AG08395 (cell line): ENCODE measurements at regions not wholly inside any gene's neighbourhood (a gene's known extent, or its start where the extent isn't known, plus 50 kb on each side); places are given as distances from the start of the nearest gene placed in this dataset.
A peak's percentile ranks its signal among the peaks of the same experiment; 100 is the strongest.

ENCODE experiments used
- DNase-seq: peaks from one replicate; pipeline ENCODE4 v3.0.0; 2012; ENCODE audit warnings: mixed read lengths, low spot score

- DNase-seq, result no peak
Measured at GRCh38 chr1:217311766-217312165, 319.1 kb downstream of the GPATCH2 start.

GRCh38 chr1:217311269-217311668 lies 319.6 kb downstream of the GPATCH2 start:
- DNase-seq, result no peak

- DNase-seq, result no peak
Measured at GRCh38 chr1:217281332-217281731, 349.6 kb downstream of the GPATCH2 start.

DNA sequence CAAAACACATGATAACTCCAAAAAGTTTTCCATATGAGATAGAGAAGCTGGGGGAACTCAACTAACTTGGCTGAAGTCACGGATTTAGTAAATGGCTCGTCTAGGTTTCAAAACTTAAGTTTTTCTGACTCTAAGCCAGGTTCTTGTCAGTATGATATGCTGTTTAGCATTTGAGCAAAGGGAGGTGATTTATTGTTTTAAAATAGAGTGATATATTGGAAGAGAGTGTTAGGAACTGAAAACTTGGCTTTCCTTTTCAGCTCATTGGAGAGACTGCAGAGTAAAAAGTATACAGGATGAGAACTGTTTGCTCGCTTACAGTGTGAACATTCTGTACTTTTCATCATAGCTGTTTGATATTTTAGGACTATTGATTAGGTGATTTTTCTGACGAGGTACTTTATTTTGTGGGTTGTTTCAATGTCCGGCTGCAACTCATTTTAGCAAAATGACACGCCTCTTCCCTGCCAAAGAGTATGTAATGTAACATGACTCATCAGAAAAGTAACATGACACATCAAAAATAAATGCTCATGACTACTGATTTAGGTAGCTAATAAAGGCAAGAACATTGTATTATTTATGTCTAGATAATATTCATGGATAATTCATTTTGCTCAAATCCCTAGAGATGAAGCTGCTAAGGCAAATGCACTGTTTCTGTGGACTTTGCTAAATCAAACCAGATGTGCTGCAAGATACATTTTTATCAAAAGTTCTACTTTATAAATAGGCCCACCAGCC lies 355.1 kb downstream of the GPATCH2 start:
- DNase-seq, result peak; percentile 24

GRCh38 chr1:217274927-217275654 lies 355.8 kb downstream of the GPATCH2 start:
- DNase-seq, result no peak

DNA sequence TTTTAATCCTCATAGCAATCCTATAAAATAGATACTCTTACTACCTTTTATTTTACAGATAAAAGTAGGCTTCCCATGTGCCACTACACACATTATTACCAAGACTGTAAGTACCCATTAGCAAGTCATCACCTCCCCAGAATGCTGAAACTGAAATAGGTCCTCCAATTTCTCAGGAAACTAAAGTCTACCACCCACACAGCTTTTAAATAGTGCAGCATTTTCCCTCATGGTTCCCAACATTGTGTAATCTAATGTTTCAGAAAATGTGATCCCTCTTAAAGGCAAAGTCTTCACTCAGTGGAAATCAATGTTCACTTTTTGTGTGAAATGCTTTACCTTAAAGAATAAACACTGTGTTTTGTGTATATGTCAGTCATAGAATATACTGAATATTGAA lies 356.5 kb downstream of the GPATCH2 start:
- no peak for DNase-seq

DNA sequence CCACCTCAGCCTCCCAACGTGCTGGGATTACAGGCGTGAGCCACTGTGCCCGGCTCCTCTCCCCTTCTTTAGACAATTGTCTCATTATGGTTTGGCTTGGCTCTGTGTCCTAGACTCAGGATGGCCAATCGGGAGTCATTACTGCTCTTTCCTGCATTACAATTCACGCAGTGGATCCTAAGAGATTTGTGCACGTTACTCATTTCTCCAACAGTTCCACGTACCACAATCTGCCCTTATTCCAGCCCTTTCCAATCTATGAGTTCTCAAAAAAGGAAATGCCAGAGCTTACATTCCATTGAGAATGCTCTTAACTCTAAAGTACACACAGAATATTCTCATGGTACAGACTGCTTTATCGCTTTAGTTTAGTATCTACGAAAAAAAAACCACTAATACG lies 357.0 kb downstream of the GPATCH2 start:
- no peak for DNase-seq

DNA sequence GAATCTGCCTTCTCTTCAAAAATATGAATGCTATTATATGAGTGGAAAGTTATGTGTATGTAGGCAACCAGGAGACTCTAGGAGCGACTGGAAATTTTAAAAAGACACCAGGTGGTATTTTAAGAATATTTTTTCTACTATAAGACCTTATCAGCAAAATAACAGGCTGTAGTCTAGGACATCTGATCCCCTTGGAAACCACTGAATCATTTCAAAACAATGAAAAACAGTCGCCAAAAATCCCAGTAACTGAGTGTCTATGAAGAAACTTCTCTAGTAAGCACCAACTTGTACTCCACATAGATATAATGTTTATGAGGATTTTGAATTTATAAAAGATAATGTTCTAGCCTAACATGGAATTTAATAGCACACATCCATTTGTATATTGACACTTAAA lies 358.5 kb downstream of the GPATCH2 start:
- peak; percentile 48 for DNase-seq

GRCh38 chr1:217270101-217270500 lies 360.8 kb downstream of the GPATCH2 start:
- DNase-seq, result no peak

GRCh38 chr1:217268058-217268457 lies 362.8 kb downstream of the GPATCH2 start:
- DNase-seq, result no peak

DNA sequence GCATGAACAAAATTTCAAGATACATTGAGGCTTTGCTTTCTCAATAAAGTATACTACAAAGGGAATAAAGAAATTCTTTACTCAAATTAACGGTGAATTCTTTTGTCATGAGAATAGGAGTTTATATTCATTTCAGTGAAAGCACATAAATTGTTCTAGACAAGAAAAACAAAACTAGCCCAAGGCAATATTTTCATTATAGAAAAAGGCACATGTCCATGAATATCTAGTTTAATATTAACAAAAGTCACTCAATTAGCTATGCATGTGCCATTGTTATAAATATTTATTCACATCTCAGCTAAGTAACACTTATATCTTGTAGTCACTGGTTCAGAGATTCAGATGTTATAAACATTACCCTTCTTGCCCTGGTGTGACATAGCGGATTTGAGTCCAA lies 369.3 kb downstream of the GPATCH2 start:
- DNase-seq, result no peak

- DNase-seq, result no peak
Measured at GRCh38 chr1:217260676-217261075, 370.2 kb downstream of the GPATCH2 start.

- no peak for DNase-seq
Measured at GRCh38 chr1:217253985-217254384, 376.9 kb downstream of the GPATCH2 start.

DNA sequence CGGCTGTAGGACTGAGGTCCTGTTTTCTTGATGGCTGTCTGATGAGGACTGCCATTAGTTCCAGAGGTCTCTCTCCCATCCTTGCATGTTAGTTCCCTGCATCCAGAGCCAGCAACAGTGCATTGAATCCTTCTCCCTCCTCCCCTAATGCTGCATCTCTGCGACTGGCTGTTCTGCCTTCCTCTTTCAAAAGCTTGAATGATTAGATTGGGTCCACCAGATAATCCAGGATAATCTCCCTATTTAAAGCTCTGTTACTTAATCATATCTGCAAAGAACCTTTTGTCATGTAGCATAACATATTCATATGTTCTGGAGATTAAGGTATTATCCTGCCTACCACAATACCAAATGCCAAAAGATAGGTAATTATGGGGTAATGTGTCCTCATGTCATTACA lies 377.5 kb downstream of the GPATCH2 start:
- DNase-seq, result no peak

- no peak for DNase-seq
Measured at GRCh38 chr1:217251121-217251520, 379.8 kb downstream of the GPATCH2 start.

DNA sequence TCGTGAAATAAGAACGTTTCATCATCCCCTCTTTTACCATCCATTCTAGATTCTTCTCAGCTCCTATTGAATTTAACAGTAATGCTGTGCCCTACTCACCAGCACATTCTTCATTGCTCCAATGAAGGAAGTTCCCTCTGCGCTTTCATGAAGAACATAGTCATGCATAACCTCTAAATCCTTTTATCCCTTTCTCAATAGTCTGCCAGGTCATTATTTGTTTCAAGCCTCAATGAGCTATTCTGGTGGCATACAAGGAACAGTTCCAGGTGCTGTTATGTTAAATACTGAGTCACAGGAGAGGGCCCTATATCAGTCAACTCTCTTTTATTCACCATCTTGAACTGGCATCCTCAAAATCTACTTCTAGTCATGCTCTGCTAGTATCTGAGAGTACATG lies 381.0 kb downstream of the GPATCH2 start:
- DNase-seq, result no peak

- DNase-seq, result no peak
Measured at GRCh38 chr1:217244971-217245370, 385.9 kb downstream of the GPATCH2 start.

- DNase-seq, result no peak
Measured at GRCh38 chr1:217240656-217241055, 390.2 kb downstream of the GPATCH2 start.

GRCh38 chr1:217238945-217239344 lies 391.9 kb downstream of the GPATCH2 start:
- DNase-seq, result no peak

DNA sequence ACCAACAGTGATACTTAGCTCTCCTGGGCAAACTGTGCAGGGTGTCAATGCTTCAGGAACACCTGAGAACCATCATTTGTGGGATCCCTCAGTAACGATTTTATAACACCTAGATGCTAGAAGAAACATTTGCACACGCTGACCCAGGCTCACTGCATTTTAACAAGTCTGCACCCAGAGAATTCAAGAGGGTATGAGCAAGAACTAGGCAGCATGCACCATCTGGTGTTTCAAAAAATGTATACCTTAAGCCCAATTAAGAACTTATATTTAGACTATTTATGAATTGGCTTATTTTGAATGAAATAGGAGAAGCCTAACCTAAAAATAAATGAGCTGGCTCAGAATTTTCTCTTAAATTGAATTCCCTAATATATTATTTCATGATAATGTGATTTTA lies 400.5 kb downstream of the GPATCH2 start:
- no peak for DNase-seq

- no peak for DNase-seq
Measured at GRCh38 chr1:217228689-217229088, 402.2 kb downstream of the GPATCH2 start.

- no peak for DNase-seq
Measured at GRCh38 chr1:217224201-217224600, 406.7 kb downstream of the GPATCH2 start.

DNA sequence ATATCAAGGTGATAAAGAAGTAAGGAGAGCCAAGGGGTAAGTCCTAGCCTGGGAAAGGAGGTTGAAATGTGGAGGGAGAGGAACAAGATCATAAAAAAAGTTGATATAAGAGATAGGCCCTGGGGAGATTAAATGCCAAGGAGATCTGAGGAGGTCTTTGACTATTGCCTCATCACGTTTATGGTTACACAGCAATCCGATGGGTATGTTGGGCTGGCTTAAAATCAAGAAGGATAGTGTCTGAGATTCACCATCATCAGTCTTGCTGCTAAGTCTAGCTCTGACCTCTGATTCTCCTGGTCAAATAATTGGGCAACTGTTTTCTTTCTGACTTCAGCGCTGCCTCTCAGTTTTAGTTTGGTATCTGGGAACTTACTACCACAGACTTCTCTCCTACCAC lies 416.3 kb downstream of the GPATCH2 start:
- no peak for DNase-seq

GRCh38 chr1:217211486-217211885 lies 419.4 kb downstream of the GPATCH2 start:
- DNase-seq, result no peak
